ENCODE measurements at regions not wholly inside any gene's neighbourhood (a gene's known extent, or its start where the extent isn't known, plus 50 kb on each side); places are given as distances from the start of the nearest gene placed in this dataset.

GRCh38 chr10:71045204-71045809, 156.9 kb upstream of the PCBD1 start:
- H3K4me1 Mint-ChIP-seq (ENCODE audit: low read depth, unreplicated experiment), result no peaks in the 10 kb centered on the region

GRCh38 chr10:71045936-71046335, 157.6 kb upstream of the PCBD1 start:
- no peaks in the 10 kb centered on the region for H3K4me1 Mint-ChIP-seq (ENCODE audit: low read depth, unreplicated experiment)
- H3K27me3 Mint-ChIP-seq (ENCODE audit: unreplicated experiment), result peaks cover 100% of the 10 kb centered on the region
- intact Hi-C loops (cut with micrococcal nuclease; ENCODE audit: unreplicated experiment), result no loop called here
- CTCF ChIA-PET, result no interaction called here
- no peaks in the 10 kb centered on the region for H3K36me3 Mint-ChIP-seq (ENCODE audit: insufficient read depth, unreplicated experiment)
- BruUV-seq (replicated peaks), result no TSS peak
- H3K27ac Mint-ChIP-seq (ENCODE audit: unreplicated experiment), result no peak overlapping the region
- no peak overlapping the region for H3K4me3 Mint-ChIP-seq (ENCODE audit: low read depth, unreplicated experiment)
- no peaks in the 10 kb centered on the region for H3K9me3 Mint-ChIP-seq (ENCODE audit: low read depth, unreplicated experiment)
- no peak for DNase-seq
- TF ChIP-seq CTCF (IDR thresholded peaks at IDR 0.05; ENCODE audit: unreplicated experiment), result no peak

More at GRCh38 chr10:71045204-71045809, 156.9 kb upstream of the PCBD1 start:
- TF ChIP-seq CTCF (IDR thresholded peaks at IDR 0.05; ENCODE audit: unreplicated experiment), result no peak
- no peak for DNase-seq
- CTCF ChIA-PET, result no interaction called here
- Mint-ChIP-seq H3K36me3 (ENCODE audit: insufficient read depth, unreplicated experiment) (no peaks in the 10 kb centered on the region), H3K4me3 (ENCODE audit: low read depth, unreplicated experiment) (no peak overlapping the region), H3K27ac (ENCODE audit: unreplicated experiment) (no peak overlapping the region), H3K9me3 (ENCODE audit: low read depth, unreplicated experiment) (no peaks in the 10 kb centered on the region), H3K27me3 (ENCODE audit: unreplicated experiment) (peaks cover 100% of the 10 kb centered on the region)
- BruUV-seq (replicated peaks), result no TSS peak
- intact Hi-C loops (cut with micrococcal nuclease; ENCODE audit: unreplicated experiment), result no loop called here

GRCh38 chr10:71046747-71047146, 158.4 kb upstream of the PCBD1 start:
- no peak overlapping the region for H3K27ac Mint-ChIP-seq (ENCODE audit: unreplicated experiment)
- H3K27me3 Mint-ChIP-seq (ENCODE audit: unreplicated experiment), result peaks cover 100% of the 10 kb centered on the region
- DNase-seq, result no peak
- no peaks in the 10 kb centered on the region for H3K36me3 Mint-ChIP-seq (ENCODE audit: insufficient read depth, unreplicated experiment)
- H3K4me1 Mint-ChIP-seq (ENCODE audit: low read depth, unreplicated experiment), result no peaks in the 10 kb centered on the region
- TF ChIP-seq CTCF (IDR thresholded peaks at IDR 0.05; ENCODE audit: unreplicated experiment), result no peak
- no TSS peak for BruUV-seq (replicated peaks)
- intact Hi-C loops (cut with micrococcal nuclease; ENCODE audit: unreplicated experiment), result no loop called here
- no peaks in the 10 kb centered on the region for H3K9me3 Mint-ChIP-seq (ENCODE audit: low read depth, unreplicated experiment)
- CTCF ChIA-PET, result no interaction called here
- no peak overlapping the region for H3K4me3 Mint-ChIP-seq (ENCODE audit: low read depth, unreplicated experiment)

GRCh38 chr10:71048971-71049615, 160.7 kb upstream of the PCBD1 start:
- intact Hi-C loops (cut with micrococcal nuclease; ENCODE audit: unreplicated experiment), result no loop called here
- Mint-ChIP-seq H3K27me3 (ENCODE audit: unreplicated experiment) (peaks cover 95% of the 10 kb centered on the region), H3K36me3 (ENCODE audit: insufficient read depth, unreplicated experiment) (no peaks in the 10 kb centered on the region), H3K9me3 (ENCODE audit: low read depth, unreplicated experiment) (no peaks in the 10 kb centered on the region), H3K4me1 (ENCODE audit: low read depth, unreplicated experiment) (no peaks in the 10 kb centered on the region), H3K27ac (ENCODE audit: unreplicated experiment) (no peak overlapping the region), H3K4me3 (ENCODE audit: low read depth, unreplicated experiment) (no peak overlapping the region)
- DNase-seq, result no peak
- BruUV-seq (replicated peaks), result no TSS peak
- CTCF ChIA-PET, result interaction anchor here (0.7 kb wide), 1 partner anchor 166 kb away, joined by 8 read pairs; no protein-coding TSS in a partner anchor
- no peak for TF ChIP-seq CTCF (IDR thresholded peaks at IDR 0.05; ENCODE audit: unreplicated experiment)

Data from Calu3 (cell line).